GM19438 (cell line): ENCODE measurements at regions not wholly inside any gene's neighbourhood (a gene's known extent, or its start where the extent isn't known, plus 50 kb on each side); places are given as distances from the start of the nearest gene placed in this dataset.
"Not testable (repeated sequence)": the region's sequence is repeated elsewhere in the genome, so short reads cannot be mapped to it uniquely, and the experiment has no call there.

ENCODE experiments used
- ATAC-seq: cut with Tn5 transposase; IDR thresholded peaks from one replicate; pipeline ENCODE4 v1.9.1; 2021; ENCODE audit warnings: low read depth; ENCODE audit not compliant: unreplicated experiment

DNA sequence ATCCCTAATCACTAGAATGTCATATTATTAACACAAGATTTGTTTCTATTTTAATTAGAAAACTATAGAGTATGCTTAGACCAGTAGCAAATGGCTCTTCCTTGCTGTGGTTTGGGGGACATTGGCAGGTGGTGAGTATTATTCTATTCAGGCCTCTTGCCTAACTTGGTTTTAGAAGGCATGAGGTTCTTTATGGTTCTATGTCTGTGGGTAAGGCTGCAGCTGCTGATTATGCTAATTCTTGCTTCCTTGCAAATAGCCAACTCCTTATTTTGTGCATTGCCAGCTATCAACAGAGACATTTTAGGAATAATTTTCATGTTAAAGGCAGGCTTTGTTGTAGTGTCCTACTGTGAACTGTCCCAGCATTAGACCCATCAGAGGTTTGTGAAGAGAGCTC is 1344.9 kb downstream of the UQCRFS1 start:
- no peak for ATAC-seq

DNA sequence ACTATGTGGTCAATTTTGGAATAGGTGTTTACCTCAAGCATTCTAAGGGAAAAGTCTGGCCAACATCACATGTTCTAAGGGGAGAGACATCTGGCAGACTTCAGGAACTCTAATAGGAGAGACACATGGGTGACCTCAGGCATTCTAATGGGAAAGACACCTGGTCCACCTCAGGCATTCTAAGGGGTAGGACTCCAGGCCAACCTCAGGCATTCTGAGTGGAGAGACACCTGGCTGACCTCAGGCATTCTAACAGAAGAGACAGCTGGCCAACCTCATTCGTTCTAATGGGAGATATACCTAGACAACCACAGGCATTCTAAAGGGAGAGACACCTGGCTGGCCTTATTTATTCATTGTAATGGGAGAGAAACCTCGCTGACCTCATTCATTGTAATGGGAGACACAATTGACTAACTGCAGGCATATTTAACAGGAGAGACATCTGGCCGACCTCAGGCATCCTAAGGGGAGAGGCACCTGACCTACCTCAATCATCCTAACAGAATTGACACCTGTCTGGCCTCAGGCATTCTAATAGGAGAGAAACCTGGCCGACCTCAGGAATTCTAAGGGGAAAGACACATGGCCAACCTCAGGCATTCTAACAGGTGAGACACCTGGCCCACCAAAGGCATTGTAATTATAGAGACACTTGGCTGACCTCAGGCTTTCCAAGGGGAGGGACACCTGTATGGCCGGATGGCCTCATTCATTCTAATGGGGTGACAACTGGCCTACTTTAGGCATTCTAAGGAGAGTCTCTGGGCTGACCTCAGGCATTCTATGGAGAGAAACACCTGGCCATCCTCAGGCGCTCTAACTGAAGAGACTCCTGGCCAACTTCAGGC is 1346.8 kb downstream of the UQCRFS1 start:
- no peak for ATAC-seq

DNA sequence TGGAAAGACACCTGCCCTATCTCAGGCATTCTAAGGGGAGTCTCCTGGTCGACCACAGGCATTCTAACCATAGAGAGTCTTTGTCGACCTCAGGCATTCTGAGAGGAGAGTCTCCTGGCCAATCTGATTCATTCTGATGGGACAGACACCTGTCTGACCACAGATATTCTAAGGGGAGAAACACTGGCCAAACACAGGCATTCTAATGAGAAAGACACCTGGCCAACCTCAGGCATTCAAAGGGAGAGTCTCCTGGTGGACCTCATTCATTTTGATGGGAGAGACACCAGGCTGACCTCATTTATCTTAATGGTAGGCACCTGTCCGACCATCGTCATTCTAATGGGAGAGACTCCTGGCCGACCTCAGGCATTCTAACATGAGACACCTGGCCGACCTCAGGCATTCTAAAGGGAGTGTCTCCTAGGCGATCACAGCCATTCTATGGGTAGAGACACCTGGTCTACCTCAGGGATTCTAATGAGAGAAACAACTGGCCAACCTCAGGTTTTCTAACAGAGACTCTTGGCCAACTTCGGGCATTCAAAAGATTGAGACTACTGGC is 1351.5 kb downstream of the UQCRFS1 start:
- no peak for ATAC-seq

DNA sequence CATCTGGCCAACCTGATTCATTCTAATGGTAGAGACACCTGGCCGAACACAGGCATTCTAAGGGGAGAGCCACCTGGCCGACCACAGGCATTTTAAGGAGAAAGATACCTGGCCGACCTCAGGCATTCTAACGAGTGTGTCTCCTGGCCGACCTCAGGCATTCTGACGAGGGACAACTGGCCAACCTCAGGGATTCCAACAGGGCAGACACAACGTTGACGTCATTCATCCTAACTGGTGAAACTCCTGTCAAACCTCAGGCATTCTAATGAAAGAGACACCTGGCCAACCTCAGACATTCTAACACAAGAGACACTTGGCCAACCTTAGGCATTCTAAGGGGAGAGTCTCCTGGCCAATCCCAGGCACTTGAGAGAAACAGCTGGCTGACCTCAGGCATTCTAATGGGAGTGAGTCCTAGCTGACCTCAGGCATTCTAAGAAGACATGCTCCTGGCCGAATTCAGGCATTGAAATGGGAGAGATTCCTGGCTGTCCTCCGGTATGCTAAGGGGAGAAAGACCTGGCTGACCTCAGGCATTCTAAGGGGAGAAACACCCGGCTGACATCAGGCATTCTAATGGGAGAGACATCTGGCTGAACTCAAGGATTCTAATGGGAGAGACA is 1352.5 kb downstream of the UQCRFS1 start:
- ATAC-seq, result no peak

DNA sequence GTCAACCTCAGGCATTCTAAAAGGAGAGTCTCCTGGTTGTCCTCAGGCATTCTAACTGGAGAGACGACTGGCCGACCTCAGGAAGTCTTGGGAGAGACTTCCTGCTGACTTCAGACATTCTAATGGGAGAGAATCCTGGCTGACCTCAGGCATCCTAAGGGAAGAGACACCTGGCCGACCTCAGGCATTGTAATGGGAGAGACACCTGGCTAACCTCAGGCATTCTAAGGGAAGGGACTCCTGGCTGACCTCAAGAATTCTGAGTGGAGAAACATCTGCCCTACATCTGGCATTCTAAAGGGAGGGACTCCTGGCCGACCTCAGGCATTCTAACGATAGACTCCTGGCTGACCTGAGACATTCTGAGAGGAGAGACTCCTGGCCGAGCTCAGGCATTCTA is 1353.3 kb downstream of the UQCRFS1 start:
- ATAC-seq, result no peak

DNA sequence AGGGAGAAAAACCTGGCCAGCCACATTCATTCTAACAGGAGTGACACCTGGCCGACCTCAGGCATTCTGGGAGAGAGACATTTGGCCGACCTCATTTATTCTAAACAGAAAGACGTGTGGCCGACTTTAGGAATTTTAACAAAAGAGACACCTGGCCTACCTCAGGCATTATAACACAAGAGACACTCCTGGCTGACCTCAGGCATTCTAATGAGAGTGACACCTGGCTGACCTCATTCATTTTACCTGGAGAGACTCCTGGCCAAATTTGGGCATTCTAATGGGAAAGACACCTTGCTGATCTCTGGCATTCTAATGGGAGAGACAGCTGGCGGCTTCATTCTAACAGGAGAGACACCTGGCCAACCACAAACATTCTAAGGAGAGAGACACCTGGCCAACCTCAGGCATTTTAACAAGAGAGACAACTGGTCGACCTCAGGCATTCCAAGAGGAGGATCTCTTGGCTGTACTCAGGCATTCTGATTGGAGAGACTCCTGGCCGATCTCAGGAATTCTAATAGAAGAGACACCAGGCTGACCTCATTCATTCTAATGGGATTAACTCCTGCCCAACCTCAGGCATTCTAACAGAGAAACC is 1353.9 kb downstream of the UQCRFS1 start:
- ATAC-seq, result no peak

DNA sequence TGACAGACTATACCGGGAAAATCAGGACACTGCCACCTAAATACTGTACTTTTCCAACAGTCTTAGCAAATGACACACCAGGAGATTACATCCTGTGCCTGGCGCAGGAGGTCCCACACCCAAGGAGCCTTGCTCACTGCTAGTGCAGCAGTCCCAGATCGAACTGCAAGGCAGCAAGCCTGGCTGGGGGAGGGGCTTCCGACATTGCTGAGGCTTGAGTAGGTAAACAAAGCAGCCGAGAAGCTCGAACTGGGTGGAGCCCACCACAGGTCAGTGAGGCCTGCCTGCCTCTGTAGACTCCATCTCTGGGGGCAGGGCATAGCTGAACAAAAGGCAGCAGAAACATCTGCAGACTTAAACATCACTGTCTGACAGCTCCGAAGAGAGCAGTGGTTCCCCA is 1360.0 kb downstream of the UQCRFS1 start:
- not testable (repeated sequence) for ATAC-seq

DNA sequence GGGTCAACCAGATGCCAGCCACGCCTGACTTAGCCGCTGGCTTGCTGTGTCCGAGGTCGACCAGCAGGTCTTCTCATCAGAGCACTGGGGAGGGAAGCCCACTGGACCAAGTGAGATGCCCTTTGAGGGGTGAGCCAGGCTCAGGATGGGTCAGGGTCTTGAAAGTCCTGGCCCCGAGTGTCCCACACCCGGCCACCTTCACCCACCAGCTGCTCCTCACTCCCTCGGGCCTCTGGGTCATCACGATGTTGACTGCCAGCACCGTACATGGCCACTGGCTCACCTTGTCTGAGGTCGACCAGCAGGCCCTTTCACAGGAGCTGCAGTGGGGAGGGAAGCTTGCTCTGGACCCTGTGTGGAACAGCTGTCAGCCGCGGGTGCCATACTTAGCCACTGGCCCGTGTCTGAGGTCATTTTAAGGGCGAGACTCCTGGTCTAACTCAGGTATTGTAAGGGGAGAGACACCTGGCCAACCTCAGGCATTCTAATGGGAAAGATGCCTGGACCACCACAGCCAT is 1361.3 kb downstream of the UQCRFS1 start:
- ATAC-seq, result no peak

DNA sequence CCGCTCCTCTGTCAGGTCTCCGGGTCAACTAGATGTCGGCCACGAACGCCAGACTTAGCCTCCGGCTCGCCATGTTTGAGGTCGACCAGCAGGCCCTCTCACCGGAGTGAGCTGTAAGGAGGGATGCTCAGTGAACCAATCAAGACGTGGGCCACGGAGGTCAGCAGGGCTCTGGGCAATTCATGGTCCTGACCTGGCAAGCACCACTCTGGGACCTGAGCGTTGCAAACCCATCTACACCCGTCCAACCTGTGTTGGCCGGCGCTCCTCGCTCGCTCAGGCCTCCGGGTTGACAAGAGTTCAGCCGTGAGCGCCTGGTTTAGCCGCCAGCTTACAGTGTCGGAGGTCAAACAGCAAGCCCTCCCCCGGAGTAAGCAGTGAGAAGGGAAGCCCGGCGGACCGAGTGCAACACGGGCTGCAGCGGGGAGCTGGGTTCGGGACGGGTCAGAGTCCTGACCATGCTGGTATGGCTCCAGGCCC is 1361.9 kb downstream of the UQCRFS1 start:
- ATAC-seq, result no peak

DNA sequence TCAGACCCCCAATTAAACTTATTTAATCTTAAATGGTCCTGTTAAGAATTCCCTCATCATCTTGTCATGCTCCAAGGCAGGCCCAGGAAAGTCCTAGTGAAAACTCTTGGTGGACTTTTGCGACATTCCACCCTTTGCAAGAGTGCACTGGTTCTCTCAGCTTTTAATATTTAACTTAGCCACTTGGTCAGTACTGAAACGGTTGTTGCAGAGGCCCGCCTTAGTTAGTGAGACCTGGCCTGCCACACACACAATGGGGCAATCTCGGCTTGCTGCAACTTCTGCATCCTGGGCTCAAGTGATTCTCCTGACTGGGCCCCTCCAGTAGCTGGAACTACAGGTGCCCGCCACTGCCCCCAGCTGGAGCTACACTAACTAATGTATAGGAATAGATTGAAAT is 1366.0 kb downstream of the UQCRFS1 start:
- ATAC-seq, result no peak

DNA sequence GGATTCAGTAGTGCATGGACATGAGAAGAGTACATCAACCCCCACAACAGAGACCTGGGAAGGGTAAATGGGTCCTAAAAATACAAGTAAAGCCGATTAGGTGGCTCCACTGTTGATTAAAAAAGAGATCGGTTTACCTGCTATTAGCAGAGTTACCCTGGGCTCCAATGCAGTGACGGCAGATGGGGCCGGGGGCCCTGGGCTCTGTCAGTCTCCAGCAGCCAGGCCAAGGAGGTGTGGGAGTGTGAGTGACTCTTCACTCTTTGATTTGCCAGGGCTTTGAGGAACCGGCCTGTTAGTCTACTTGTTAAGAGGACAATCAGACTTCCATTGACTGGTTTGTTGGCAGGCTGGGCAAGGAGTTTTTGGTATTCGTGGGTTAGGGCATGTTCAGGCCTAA is 1368.7 kb downstream of the UQCRFS1 start:
- ATAC-seq, result no peak

DNA sequence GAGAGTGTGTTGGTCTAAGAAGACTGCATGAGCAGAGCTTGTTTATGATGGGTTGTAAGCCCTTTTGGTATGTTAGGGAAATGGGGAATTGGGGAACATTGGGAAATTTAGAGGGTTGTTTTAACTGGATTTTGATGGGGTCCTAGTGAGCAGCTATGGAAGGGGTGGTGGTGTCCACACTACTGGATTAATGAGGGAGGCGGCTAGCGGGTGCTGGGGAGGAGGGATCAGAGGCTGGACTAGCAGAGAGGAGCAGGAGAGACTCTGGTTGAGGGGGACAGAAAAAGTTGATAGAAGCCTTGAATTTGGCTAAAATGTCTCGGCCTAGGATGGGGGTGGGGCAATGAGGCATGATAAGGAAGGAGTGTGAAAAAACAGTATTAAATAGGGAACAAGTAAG is 1369.1 kb downstream of the UQCRFS1 start:
- no peak for ATAC-seq

DNA sequence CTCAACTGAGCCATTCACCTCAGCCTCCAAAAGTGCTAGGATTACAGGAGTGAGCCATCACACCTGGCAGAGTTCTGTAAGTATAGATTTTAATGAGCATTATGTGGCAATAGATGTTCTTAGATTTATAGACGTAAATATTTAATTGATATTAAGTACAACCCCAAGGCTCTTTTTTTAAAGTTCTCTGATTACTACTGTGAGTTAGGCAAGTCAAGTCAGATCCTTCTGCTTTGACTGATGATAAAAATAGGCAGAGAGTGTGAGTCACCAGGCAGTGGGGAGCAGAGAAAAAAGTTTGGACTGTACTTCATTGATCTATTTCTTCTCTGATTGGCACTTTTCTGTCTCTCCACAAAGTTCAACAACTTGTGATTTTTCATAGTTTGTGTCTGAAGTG is 1379.9 kb downstream of the UQCRFS1 start:
- ATAC-seq, result no peak

DNA sequence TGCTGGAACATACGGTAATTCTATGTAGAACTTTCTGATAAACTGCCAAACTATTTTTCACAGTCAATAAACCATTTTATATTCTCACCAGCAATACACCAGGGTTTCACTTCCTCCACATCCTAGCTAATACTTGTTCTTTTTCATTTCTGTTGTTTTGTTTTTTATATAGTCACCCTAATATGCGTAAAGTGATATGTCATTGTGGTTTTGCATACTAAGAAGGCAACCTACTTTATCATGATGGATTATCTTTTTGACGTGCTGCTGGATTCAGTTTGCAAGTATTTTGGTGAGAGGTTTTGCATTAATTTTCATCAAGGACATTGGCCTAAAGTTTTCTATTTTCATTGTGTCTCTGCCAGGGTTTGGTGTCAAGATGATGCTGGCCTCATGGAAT is 1384.1 kb downstream of the UQCRFS1 start:
- no peak for ATAC-seq

DNA sequence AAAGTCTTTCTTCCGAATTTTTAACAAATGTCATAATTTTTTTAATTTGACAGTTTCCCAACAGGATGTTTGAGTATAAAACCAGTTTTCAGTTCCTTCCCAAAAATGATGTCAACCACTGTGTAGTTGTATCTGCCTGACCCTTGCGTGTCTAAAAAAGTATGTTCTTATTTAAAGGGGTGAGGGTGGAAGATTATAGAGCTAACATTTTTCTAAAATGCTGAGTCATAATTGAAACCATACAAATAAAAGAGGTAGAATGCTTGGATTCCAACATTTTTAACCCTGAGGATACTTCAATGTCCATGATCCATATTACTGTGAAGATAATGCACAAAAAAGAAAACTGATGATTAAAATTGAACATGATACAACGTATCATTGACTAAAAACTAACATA is 1388.8 kb downstream of the UQCRFS1 start:
- no peak for ATAC-seq

DNA sequence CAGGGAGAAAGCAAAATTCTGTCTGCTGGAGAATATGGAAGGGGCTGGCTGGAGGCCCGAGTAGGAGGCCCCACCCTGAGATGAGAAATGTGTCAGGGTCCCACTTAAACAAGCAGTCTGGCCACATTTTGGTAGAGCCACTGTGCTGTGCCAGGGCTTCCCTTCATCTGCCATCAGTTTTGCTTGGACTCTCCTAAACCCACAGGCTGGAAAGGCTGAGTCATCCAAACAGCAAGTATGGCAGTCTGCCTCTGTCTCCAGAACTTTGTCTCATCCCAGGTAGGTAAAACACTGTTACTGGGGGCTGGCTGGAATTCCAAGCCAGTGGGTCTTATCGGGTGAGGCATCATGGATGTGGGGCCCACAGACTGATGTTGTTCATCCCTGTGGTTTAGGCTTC is 1390.6 kb downstream of the UQCRFS1 start:
- no peak for ATAC-seq

DNA sequence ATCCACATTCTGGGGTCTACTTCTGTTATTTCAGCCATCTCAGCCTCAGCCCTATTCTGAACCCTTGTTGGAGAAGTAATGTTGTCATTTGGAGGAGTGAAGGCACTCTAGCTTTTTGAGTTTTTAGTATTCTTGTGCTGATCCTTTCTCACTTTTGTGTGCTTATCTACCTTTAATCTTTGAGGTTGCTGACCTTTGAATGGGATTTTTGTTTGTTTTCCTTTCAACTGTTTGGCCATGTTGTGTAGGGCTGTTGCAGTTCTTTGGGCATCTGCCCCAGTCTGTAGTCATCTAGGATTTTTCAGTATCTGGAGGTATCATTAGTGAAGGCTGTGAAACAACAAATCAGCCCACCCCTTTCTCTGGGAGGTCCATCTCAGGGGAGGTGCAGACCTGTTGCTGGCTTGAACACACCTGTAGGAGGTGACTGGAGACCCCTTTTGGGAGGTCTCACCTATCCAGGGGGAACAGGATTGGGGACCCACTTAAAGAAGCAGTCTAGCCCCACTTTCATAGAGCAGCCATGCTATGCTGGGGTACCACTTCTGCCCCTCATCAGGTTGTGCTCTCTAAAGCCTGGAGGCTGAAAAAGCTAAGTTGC is 1391.4 kb downstream of the UQCRFS1 start:
- no peak for ATAC-seq

DNA sequence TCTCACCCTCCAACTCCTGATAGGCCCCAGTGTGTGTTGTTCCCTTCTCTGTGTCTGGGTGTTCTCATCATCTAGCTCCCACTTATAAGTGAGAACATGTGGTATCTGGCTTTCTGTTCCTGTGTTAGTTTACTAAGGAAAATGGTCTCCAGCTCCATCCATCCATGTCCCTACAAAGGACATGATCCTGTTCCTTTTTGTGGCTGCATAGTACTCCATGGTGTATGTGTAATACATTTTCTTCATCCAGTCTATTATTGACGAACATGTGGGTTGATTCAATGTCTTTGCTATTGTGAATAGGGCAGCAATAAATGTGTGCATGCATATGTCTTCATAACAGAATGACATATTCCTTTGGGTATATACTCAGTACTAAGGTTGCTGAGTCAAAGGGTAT is 1397.0 kb downstream of the UQCRFS1 start:
- ATAC-seq, result no peak

DNA sequence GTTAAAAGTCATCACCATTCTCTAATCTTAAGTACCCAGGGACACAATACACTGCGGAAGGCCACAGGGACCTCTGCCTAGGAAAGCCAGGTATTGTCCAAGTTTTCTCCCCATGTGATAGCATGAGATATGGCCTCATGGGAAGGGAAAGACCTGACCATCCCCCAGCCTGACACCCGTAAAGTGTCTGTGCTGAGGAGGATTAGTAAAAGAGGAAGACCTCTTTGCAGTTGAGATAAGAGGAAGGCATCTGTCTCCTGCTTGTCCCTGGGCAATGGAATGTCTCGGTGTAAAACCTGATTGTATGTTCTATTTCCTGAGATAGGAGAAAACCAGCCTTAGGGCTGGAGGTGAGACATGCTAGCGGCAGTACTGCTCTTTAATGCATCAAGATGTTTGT is 1398.1 kb downstream of the UQCRFS1 start:
- not testable (repeated sequence) for ATAC-seq

DNA sequence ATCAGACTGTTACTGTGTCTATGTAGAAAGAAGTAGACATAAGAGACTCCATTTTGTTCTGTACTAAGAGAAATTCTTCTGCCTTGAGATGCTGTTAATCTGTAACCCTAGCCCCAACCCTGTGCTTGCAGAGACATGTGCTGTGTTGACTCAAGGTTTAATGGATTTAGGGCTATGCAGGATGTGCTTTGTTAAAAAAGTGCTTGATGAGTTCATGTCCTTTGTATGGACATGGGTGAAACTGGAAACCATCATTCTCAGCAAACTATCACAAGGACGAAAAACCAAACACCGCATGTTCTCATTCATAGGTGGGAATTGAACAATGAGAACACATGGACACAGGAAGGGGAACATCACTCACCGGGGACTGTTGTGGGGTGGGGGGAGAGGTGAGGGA is 1398.7 kb downstream of the UQCRFS1 start:
- not testable (repeated sequence) for ATAC-seq
